Erythroblast (primary cell): ENCODE measurements at regions not wholly inside any gene's neighbourhood (a gene's known extent, or its start where the extent isn't known, plus 50 kb on each side); places are given as distances from the start of the nearest gene placed in this dataset.

Experiments used
- DNase-seq, 2 experiments: peaks; one replicate each; lab custom pipeline; 2025; lab: John Stamatoyannopoulos, UW
- GATA1 ChIP-seq: IDR thresholded peaks from 2 replicates; pipeline ENCODE4 v1.6.1; 2011; ENCODE audit warnings: low read depth, mild to moderate bottlenecking, control low read depth, low read length, moderate library complexity
- POLR2A ChIP-seq: IDR thresholded peaks from 2 replicates; pipeline ENCODE4 v1.6.1; 2011; ENCODE audit warnings: mild to moderate bottlenecking, low read length

GRCh38 chr4:128711361-128711760 is 98.1 kb upstream of the JADE1 start:
- TF ChIP-seq POLR2A (no peak), GATA1 (no peak)
- DNase-seq, result no peak

GRCh38 chr4:128709268-128709667 is 100.2 kb upstream of the JADE1 start:
- no peak for DNase-seq
- TF ChIP-seq GATA1, result no peak

GRCh38 chr4:128707864-128708263 is 101.6 kb upstream of the JADE1 start:
- no peak for DNase-seq
- no peak for TF ChIP-seq GATA1
- TF ChIP-seq POLR2A, result no peak

GRCh38 chr4:128703948-128704347 is 105.6 kb upstream of the JADE1 start:
- TF ChIP-seq POLR2A (no peak), GATA1 (no peak)
- DNase-seq, result no peak

GRCh38 chr4:128700659-128701350 is 108.7 kb upstream of the JADE1 start:
- no peak for DNase-seq
- TF ChIP-seq GATA1 (no peak), POLR2A (no peak)

GRCh38 chr4:128698386-128698785 is 111.1 kb upstream of the JADE1 start:
- TF ChIP-seq GATA1 (no peak), POLR2A (no peak)
- no peak for DNase-seq

GRCh38 chr4:128697323-128697722 is 112.2 kb upstream of the JADE1 start:
- DNase-seq, result no peak
- TF ChIP-seq POLR2A, result no peak
- no peak for TF ChIP-seq GATA1

GRCh38 chr4:128690011-128690410 is 119.5 kb upstream of the JADE1 start:
- no peak for DNase-seq
- TF ChIP-seq GATA1 (no peak), POLR2A (no peak)

- no peak for TF ChIP-seq POLR2A
- no peak for TF ChIP-seq GATA1
- DNase-seq, result peak; percentile 8 to 15
Measured at GRCh38 chr4:128688846-128689437, 120.6 kb upstream of the JADE1 start.

GRCh38 chr4:128688033-128688721 is 121.3 kb upstream of the JADE1 start:
- no peak for DNase-seq
- TF ChIP-seq GATA1, result no peak
- TF ChIP-seq POLR2A, result no peak

GRCh38 chr4:128686810-128687209 is 122.7 kb upstream of the JADE1 start:
- TF ChIP-seq POLR2A, result no peak
- no peak for TF ChIP-seq GATA1
- DNase-seq, result no peak

GRCh38 chr4:128686032-128686465 is 123.5 kb upstream of the JADE1 start:
- DNase-seq, result peak; percentile 41 to 60
- TF ChIP-seq GATA1 (no peak), POLR2A (no peak)

GRCh38 chr4:128684016-128684415 is 125.5 kb upstream of the JADE1 start:
- no peak for DNase-seq
- TF ChIP-seq GATA1 (no peak), POLR2A (no peak)
